ENCODE measurements at regions not wholly inside any gene's neighbourhood (a gene's known extent, or its start where the extent isn't known, plus 50 kb on each side); places are given as distances from the start of the nearest gene placed in this dataset.

DNA sequence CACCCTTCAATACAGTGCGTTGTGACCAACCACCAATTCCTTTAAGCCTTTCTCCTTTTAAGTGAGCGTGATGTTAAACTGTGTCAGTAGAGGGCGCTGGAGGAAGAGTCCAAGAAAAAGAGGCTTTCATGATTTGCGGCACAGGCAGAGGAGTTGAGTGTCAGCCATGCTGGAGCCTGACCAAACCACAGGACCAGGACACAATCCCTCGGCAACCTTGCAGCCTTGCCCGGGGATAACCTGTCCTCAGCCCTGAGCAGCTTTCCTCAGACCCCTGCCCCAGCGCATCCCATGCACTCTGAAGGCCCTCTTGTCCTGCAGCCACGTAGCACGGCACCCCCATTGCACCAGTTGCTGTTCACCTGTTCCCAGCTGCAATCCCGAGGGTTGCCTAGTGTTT, 53.5 kb upstream of the SMIM31 start:
- Mint-ChIP-seq H3K4me1 (no peaks in the 10 kb centered on the region), H3K4me3 (no peak overlapping the region), H3K9me3 (no peaks in the 10 kb centered on the region), H3K27ac (ENCODE audit: low read depth) (no peak overlapping the region), H3K27me3 (peaks cover 12% of the 10 kb centered on the region), H3K36me3 (ENCODE audit: insufficient read depth) (no peaks in the 10 kb centered on the region)
- ATAC-seq (replicated peaks; ENCODE audit: extremely low read depth, poor library complexity, severe bottlenecking) (no peak), DNase-seq (ENCODE audit: low spot score in 2 of 2) (no peak)

DNA sequence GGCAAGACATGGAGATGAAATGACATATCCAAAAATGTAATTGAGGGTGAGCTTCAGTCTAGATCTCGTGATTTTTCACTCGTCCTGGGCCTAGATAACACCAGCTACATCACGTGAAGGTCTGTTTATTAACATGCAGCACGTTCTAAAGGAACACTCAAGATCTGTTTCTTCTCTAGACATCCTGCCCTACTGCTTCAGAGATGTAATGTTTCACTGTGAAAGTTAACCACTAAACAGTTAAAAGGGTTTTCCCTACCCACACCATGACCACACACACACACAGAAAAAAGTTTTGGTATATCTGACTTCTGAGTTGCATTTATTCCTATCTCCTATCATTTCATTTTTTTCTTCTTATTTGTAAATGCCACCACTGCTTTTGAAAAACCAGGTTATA, 52.3 kb upstream of the SMIM31 start:
- DNase-seq (ENCODE audit: low spot score in 2 of 2) (no peak), ATAC-seq (replicated peaks; ENCODE audit: extremely low read depth, poor library complexity, severe bottlenecking) (no peak)
- Mint-ChIP-seq H3K9me3 (no peaks in the 10 kb centered on the region), H3K36me3 (ENCODE audit: insufficient read depth) (no peaks in the 10 kb centered on the region), H3K4me1 (no peaks in the 10 kb centered on the region), H3K4me3 (no peak overlapping the region), H3K27ac (ENCODE audit: low read depth) (no peak overlapping the region), H3K27me3 (peaks cover 12% of the 10 kb centered on the region)
